ENCODE measurements at regions not wholly inside any gene's neighbourhood (a gene's known extent, or its start where the extent isn't known, plus 50 kb on each side); places are given as distances from the start of the nearest gene placed in this dataset.

DNA sequence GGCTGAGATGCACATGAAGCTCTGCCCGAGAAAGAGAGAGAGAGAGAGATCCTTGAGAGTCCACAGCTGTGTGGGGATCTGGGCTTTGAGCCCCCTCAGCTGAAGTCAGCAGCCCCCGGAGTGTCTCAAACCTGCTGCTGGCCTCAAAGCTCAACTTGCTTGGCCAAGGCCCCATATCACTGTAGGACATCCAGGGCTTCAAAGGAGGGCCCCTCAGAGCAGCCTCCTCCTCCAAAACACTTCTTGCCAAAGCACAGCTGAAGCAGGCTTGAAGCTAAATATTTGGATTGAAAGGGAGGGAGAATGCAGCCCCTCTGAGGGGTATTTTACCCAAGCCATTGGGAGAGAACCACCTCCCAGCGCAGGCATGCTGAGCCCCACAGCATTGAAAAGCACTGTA, 357.6 kb downstream of the OSR1 start:
- H3K36me3 ChIP-seq, result no peaks in the 10 kb centered on the region
- intact Hi-C loops (cut with DNase I), result no loop called here
- no peak for DNase-seq
- H3K27me3 ChIP-seq, result no peaks in the 10 kb centered on the region
- H3K9me3 ChIP-seq, result no peaks in the 10 kb centered on the region
- 100% methylated on average over 1 of the region's 3 CpGs; no CpG with 5 or more reads in 1 of the 2 donors for WGBS, 2 donors
- H3K4me3 ChIP-seq, result no peak overlapping the region
- H3K4me1 ChIP-seq, result no peaks in the 10 kb centered on the region
- TF ChIP-seq, protein P1, sequence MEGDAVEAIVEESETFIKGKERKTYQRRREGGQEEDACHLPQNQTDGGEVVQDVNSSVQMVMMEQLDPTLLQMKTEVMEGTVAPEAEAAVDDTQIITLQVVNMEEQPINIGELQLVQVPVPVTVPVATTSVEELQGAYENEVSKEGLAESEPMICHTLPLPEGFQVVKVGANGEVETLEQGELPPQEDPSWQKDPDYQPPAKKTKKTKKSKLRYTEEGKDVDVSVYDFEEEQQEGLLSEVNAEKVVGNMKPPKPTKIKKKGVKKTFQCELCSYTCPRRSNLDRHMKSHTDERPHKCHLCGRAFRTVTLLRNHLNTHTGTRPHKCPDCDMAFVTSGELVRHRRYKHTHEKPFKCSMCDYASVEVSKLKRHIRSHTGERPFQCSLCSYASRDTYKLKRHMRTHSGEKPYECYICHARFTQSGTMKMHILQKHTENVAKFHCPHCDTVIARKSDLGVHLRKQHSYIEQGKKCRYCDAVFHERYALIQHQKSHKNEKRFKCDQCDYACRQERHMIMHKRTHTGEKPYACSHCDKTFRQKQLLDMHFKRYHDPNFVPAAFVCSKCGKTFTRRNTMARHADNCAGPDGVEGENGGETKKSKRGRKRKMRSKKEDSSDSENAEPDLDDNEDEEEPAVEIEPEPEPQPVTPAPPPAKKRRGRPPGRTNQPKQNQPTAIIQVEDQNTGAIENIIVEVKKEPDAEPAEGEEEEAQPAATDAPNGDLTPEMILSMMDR (IDR thresholded peaks at IDR 0.05), result no peak
- no peak for TF ChIP-seq POLR2A (IDR thresholded peaks at IDR 0.05)
- no peak overlapping the region for H3K27ac ChIP-seq

DNA sequence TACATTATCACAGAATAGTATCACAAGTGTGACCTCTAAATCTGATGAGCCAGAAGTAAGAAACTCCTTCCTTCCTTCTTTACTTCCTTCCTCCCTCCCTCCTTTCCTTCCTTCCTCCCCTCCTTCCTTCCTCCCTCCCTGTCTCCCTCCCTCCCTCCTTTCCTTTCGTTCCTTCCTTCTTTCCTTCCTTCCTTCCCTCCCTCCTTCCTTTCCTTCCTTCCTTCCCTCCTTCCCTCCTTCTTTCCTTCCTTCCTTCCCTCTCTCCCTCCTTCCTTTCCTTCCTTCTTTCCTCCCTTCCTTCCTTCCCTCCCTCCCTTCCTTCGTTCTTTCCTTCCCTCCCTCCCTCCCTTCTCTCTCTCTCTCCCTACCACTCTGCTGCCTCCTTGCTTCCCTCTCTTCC, 359.2 kb downstream of the OSR1 start:
- Histone ChIP-seq H3K36me3 (no peaks in the 10 kb centered on the region), H3K4me3 (no peak overlapping the region), H3K27me3 (no peaks in the 10 kb centered on the region), H3K27ac (no peak overlapping the region), H3K4me1 (no peaks in the 10 kb centered on the region), H3K9me3 (no peaks in the 10 kb centered on the region)
- TF ChIP-seq, protein P1 (IDR thresholded peaks at IDR 0.05), result no peak
- TF ChIP-seq POLR2A (IDR thresholded peaks at IDR 0.05), result no peak
- intact Hi-C loops (cut with DNase I), result loop anchor here (10.0 kb wide), 1 partner anchor 356 kb away; the partner anchor contains the start of gene OSR1
- WGBS, 2 donors, result 74 to 92% methylated on average over 1 to 2 of the region's 2 CpGs
- no peak for DNase-seq

DNA sequence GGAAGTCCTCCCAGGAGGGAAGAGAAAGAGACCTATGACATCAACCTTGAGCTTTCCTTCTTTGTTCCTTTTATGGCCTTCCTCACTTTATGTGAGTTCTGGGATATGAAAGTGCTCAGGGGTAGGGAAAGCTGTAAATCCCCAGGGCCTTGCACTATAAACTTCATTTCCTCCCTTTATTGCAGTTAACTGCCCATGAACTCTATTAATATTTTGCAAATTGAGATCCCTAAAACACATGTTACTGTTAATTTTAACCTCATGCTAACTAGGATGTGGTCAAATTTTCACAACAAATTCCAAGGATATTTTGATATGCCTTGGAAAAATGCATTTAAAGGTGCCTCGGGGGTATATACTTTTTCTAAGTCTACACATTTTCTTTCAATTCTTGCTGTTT, 359.9 kb downstream of the OSR1 start:
- TF ChIP-seq POLR2A (IDR thresholded peaks at IDR 0.05), result no peak
- TF ChIP-seq, protein P1 (IDR thresholded peaks at IDR 0.05), result no peak
- Histone ChIP-seq H3K4me1 (no peaks in the 10 kb centered on the region), H3K36me3 (no peaks in the 10 kb centered on the region), H3K4me3 (no peak overlapping the region), H3K27ac (no peak overlapping the region), H3K27me3 (no peaks in the 10 kb centered on the region), H3K9me3 (no peaks in the 10 kb centered on the region)
- 78 to 89% methylated on average over 1 of the region's 1 CpG for whole genome bisulfite sequencing, 2 donors
- DNase-seq, result no peak
- intact Hi-C loops (cut with DNase I), result loop anchor here (10.0 kb wide), 1 partner anchor 356 kb away; the partner anchor contains the start of gene OSR1

DNA sequence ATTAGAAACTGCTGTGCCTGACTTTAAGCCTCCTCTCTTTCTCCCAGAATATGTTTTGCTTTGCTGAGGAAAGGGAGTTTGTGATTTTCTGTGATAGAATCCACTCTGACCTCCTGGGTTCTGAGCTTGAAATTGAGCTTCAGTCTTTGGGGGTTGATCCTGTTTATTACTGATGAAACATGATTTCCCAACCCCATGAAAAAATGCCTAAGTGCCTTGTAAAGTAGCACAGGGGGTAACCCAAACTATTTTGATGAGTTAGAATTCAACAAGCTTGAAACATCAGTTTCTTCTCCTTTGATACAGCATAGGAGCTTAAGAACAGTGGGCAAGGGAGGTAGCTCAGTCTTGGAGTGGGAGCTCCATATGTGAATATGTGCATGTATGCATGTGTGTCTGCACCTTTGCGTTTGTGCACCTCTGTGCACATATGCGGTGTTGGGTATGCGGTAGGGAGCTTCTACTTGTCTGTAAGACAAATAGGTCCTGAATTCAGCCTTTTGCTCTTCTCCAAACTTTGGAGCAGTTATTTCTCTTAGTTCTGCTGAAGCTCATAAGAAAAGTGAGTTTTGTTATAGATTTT, 364.6 kb downstream of the OSR1 start:
- no peaks in the 10 kb centered on the region for H3K9me3 ChIP-seq
- WGBS, 2 donors, result 85 to 100% methylated on average over 2 to 3 of the region's 3 CpGs
- no peaks in the 10 kb centered on the region for H3K27me3 ChIP-seq
- no peak for DNase-seq
- H3K27ac ChIP-seq, result no peak overlapping the region
- intact Hi-C loops (cut with DNase I), result loop anchor here (10.0 kb wide), 1 partner anchor 361 kb away; the partner anchor contains the start of gene OSR1
- TF ChIP-seq, protein P1 (IDR thresholded peaks at IDR 0.05), result no peak
- no peak for TF ChIP-seq POLR2A (IDR thresholded peaks at IDR 0.05)
- H3K36me3 ChIP-seq, result no peaks in the 10 kb centered on the region
- H3K4me1 ChIP-seq, result peaks cover 0 to 10% (median 9%) of the 10 kb centered on the region in 3 donors
- no peak overlapping the region for H3K4me3 ChIP-seq

DNA sequence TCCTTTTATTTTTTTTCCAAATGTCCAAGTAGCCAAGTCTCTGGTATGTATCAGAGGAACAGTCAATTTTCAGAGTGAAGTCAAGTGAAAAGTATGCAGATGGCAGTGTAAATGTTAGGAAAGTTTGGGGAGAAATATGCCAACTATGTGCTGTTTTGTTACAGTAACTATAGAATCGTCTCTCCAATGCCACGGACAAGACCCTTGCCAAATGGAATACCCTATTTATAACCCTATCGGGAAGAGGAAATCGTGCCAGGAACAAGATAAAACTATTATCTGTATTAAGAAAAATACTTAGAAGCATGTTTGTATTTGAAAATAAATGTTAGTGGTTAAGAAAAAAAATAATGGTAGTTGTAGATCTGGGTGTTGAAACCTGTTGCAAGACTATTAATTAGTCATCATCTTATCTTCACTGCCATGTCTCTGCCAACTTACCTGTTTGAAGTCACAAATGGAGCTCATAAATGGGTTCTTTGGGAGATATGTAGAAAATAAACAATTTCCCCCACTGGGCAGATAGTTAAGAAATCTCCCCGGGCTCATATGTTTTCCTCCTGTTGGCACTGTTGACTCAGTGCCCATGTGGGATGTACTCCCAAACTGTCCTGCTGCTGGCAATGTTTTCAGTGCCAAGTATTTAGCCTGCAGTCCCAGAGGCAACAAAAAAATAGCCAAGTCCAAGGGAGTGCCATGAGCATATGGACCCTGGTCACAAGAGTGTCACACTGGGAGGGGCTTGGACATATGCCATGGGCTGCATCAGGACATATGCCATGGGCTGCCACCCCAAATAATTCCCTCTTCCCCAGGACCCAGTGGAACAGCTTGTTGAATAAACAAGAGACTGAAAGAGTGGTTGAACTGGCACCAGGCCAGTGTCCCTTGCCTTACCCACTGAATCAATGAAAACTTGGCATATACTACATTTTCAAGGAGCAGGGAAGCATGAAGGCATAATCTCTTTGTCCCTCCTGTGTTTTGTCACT, 366.9 kb downstream of the OSR1 start:
- intact Hi-C loops (cut with DNase I), result loop anchor here (10.0 kb wide), 1 partner anchor 363 kb away; the partner anchor contains the start of gene OSR1
- Histone ChIP-seq H3K27ac (no peak overlapping the region), H3K9me3 (no peaks in the 10 kb centered on the region), H3K27me3 (no peaks in the 10 kb centered on the region), H3K4me1 (peaks cover 0 to 22% (median 10%) of the 10 kb centered on the region in 3 donors), H3K4me3 (no peak overlapping the region), H3K36me3 (no peaks in the 10 kb centered on the region)
- 17 to 31% methylated on average over 5 of the region's 5 CpGs for WGBS, 2 donors
- DNase-seq, result no peak
- TF ChIP-seq, protein P1 (IDR thresholded peaks at IDR 0.05), result no peak
- TF ChIP-seq POLR2A (IDR thresholded peaks at IDR 0.05), result no peak

Data from esophagus squamous epithelium (tissue), 5 donors.